ENCODE measurements at regions not wholly inside any gene's neighbourhood (a gene's known extent, or its start where the extent isn't known, plus 50 kb on each side); places are given as distances from the start of the nearest gene placed in this dataset.

DNA sequence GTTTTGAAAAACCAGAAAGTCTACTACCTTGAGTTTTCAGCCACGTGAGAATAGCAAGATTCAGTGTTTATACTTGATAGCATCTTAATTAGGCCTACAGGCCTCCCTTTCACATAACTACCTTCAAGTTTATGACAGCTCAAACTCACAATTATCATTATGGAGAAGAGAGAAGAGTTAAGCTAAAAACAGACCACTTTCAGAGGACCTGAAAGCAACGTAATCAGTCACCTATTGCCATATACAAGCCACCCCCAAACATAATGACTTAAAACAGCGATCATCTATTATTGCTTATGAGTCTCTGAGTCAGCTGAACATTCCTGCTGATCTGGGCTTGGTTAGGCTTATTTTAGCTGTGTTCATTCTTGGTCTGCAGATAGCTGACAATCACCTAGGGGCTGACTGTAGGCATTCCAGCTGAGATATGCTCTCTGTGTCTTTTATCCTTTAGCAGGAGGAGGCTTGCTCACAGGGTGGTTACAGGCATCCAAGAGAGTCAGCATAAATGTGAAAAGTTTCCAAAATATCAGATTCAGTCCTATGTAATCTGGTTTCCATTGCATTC, 130.9 kb downstream of the COX7C start:
- H3K4me1 ChIP-seq = no peaks in the 10 kb centered on the region
- intact Hi-C loops (cut with DNase I) = no loop called here
- TF ChIP-seq, protein P1, sequence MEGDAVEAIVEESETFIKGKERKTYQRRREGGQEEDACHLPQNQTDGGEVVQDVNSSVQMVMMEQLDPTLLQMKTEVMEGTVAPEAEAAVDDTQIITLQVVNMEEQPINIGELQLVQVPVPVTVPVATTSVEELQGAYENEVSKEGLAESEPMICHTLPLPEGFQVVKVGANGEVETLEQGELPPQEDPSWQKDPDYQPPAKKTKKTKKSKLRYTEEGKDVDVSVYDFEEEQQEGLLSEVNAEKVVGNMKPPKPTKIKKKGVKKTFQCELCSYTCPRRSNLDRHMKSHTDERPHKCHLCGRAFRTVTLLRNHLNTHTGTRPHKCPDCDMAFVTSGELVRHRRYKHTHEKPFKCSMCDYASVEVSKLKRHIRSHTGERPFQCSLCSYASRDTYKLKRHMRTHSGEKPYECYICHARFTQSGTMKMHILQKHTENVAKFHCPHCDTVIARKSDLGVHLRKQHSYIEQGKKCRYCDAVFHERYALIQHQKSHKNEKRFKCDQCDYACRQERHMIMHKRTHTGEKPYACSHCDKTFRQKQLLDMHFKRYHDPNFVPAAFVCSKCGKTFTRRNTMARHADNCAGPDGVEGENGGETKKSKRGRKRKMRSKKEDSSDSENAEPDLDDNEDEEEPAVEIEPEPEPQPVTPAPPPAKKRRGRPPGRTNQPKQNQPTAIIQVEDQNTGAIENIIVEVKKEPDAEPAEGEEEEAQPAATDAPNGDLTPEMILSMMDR (IDR thresholded peaks at IDR 0.05) = no peak
- TF ChIP-seq POLR2A (IDR thresholded peaks at IDR 0.05; ENCODE audit: low read depth) = no peak
- no peak for TF ChIP-seq EP300 (IDR thresholded peaks at IDR 0.05)
- TF ChIP-seq POLR2AphosphoS5 (IDR thresholded peaks at IDR 0.05) = no peak
- no peaks in the 10 kb centered on the region for H3K36me3 ChIP-seq
- DNase-seq (ENCODE audit: extremely low spot score) = no peak
- no peaks in the 10 kb centered on the region for H3K9me3 ChIP-seq
- no peak overlapping the region for H3K27ac ChIP-seq (replicated peaks in 1 of 4)
- H3K27me3 ChIP-seq = no peaks in the 10 kb centered on the region
- WGBS = 59% methylated on average over 3 of the region's 3 CpGs
- no peak overlapping the region for H3K4me3 ChIP-seq

DNA sequence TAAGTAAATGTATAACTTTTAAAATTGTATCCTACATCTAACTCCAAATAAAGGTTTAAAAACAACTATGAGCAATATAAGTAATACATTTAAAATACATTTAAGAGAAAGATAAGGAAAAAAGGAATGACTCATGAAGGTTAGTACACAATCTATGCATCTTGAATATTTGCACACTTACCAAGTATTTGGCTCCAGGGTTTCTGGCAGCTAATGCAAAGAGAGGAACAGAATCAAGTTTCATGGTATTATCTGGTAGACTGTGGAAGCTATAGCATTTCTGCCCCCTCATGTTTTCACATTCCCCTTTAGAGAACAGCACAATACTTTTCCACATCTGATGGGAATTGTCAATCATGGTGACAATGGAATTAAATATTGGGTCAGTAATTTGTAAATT, 132.1 kb downstream of the COX7C start:
- H3K36me3 ChIP-seq = no peaks in the 10 kb centered on the region
- H3K9me3 ChIP-seq = no peaks in the 10 kb centered on the region
- no peak overlapping the region for H3K27ac ChIP-seq (replicated peaks in 1 of 4)
- no peak for DNase-seq (ENCODE audit: extremely low spot score)
- intact Hi-C loops (cut with DNase I) = no loop called here
- no peak overlapping the region for H3K4me3 ChIP-seq
- H3K27me3 ChIP-seq = no peaks in the 10 kb centered on the region
- H3K4me1 ChIP-seq = no peaks in the 10 kb centered on the region
- TF ChIP-seq, protein P1 (IDR thresholded peaks at IDR 0.05) = no peak
- no peak for TF ChIP-seq POLR2AphosphoS5 (IDR thresholded peaks at IDR 0.05)
- no peak for TF ChIP-seq EP300 (IDR thresholded peaks at IDR 0.05)
- TF ChIP-seq POLR2A (IDR thresholded peaks at IDR 0.05; ENCODE audit: low read depth) = no peak

DNA sequence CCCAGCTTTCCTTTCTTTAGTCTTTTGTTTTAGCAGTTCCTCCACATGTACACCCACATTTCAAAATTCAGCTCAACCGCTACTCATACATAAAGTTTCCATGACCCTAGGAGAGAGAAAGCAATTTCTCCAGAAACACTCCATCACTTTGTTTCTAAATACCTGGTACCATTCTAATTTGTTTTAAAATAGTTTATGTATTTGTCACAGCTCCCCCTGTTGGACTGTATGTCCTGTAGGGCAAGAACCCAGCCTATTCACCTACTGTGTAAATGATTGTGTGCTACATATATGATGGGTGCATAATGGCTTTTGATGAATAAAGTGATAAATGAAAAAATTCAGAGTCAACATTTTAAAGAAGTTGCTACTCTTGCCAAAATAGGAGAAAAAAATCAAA, 139.1 kb downstream of the COX7C start:
- intact Hi-C loops (cut with DNase I) = no loop called here
- TF ChIP-seq, protein P1 (IDR thresholded peaks at IDR 0.05) = no peak
- TF ChIP-seq EP300 (IDR thresholded peaks at IDR 0.05) (no peak), POLR2AphosphoS5 (IDR thresholded peaks at IDR 0.05) (no peak), POLR2A (IDR thresholded peaks at IDR 0.05; ENCODE audit: low read depth) (no peak)
- Histone ChIP-seq H3K4me1 (no peaks in the 10 kb centered on the region), H3K27ac (replicated peaks in 1 of 4) (no peak overlapping the region), H3K9me3 (no peaks in the 10 kb centered on the region), H3K4me3 (no peak overlapping the region), H3K27me3 (no peaks in the 10 kb centered on the region), H3K36me3 (no peaks in the 10 kb centered on the region)
- DNase-seq (ENCODE audit: extremely low spot score) = no peak
- WGBS = 85% methylated on average over 1 of the region's 1 CpG

DNA sequence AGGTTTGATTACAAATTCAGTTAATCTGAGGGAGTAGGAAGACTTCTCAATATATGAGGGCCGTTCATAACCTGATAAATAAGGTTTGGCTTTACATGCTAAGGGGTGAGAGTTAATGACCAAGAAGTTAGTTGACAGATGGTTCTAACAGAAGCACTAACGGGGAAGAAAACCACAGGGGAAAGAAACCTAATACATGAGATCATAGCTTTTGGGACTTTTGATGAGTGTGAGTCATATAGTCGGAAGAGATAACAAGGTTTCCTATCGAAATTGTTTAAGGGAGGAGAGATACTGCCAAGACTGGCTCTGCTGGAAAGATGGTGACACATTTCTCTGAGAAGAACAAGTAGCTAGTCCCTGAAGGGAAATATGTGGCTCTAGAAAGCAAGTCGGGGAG, 140.1 kb downstream of the COX7C start:
- WGBS = 79% methylated on average over 5 of the region's 5 CpGs
- intact Hi-C loops (cut with DNase I) = no loop called here
- TF ChIP-seq POLR2AphosphoS5 (IDR thresholded peaks at IDR 0.05) (no peak), POLR2A (IDR thresholded peaks at IDR 0.05; ENCODE audit: low read depth) (no peak), EP300 (IDR thresholded peaks at IDR 0.05) (no peak)
- TF ChIP-seq, protein P1 (IDR thresholded peaks at IDR 0.05) = no peak
- Histone ChIP-seq H3K4me3 (no peak overlapping the region), H3K27me3 (no peaks in the 10 kb centered on the region), H3K9me3 (no peaks in the 10 kb centered on the region), H3K4me1 (no peaks in the 10 kb centered on the region), H3K27ac (replicated peaks in 1 of 4) (no peak overlapping the region), H3K36me3 (no peaks in the 10 kb centered on the region)
- DNase-seq (ENCODE audit: extremely low spot score) = no peak

DNA sequence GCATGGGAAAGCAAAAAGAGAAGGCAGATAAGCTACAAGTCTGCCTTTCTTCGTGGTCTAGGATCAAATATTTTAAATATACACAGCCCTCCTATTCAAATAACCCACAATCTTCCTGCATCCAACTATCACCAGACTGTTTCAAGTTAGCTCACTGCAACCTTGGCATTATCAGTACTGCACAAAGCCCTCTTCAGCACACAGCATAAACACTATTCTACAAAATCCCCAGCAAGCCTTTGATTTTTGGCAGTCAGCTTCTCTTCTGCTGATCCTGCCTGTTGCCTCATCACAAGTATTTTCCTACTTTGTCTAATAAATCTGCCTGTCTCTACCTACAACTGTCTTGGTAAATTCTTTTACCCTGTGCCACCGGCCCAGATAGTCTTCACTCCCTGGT, 142.9 kb downstream of the COX7C start:
- no peaks in the 10 kb centered on the region for H3K36me3 ChIP-seq
- 56% methylated on average over 2 of the region's 2 CpGs for WGBS
- TF ChIP-seq EP300 (IDR thresholded peaks at IDR 0.05) (no peak), POLR2A (IDR thresholded peaks at IDR 0.05; ENCODE audit: low read depth) (no peak), POLR2AphosphoS5 (IDR thresholded peaks at IDR 0.05) (no peak)
- TF ChIP-seq, protein P1 (IDR thresholded peaks at IDR 0.05) = no peak

More for the DNA sequence above, 142.9 kb downstream of the COX7C start:
- no peak for DNase-seq (ENCODE audit: extremely low spot score)
- Histone ChIP-seq H3K4me3 (no peak overlapping the region), H3K4me1 (peaks cover 0 to 15% (median 4%) of the 10 kb centered on the region in 4 donors), H3K9me3 (no peaks in the 10 kb centered on the region), H3K27ac (replicated peaks in 1 of 4) (no peak overlapping the region), H3K27me3 (no peaks in the 10 kb centered on the region)
- intact Hi-C loops (cut with DNase I) = no loop called here

All from esophagus muscularis mucosa (tissue), 4 donors.